ENCODE measurements at regions not wholly inside any gene's neighbourhood (a gene's known extent, or its start where the extent isn't known, plus 50 kb on each side); places are given as distances from the start of the nearest gene placed in this dataset.
"Not testable (repeated sequence)": the region's sequence is repeated elsewhere in the genome, so short reads cannot be mapped to it uniquely, and the experiment has no call there.

DNA sequence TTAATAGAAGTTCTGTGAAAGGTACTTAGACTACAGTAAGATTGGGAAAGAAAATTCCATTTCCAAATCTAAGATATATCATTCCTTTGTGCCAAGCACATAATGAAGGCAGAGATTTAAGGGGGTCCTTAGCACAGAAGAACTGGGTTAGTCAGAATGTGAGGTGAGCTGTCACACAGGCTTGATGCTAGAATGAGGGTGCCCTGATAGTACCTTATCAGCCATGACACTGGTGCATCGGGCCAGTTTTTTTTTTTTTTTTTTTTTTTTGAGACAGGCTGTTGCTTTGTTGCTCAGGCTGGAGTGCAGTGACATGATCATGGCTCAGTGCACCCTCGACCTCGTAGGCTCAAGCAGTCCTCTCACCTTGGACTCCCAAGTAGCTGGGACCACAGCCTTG lies 2169.6 kb upstream of the DEFB115 start:
- WGBS, result no CpG with 5 or more reads among the region's 3 CpGs
- not testable (repeated sequence) for H2AFZ ChIP-seq (ENCODE audit: low read depth, low read length)

DNA sequence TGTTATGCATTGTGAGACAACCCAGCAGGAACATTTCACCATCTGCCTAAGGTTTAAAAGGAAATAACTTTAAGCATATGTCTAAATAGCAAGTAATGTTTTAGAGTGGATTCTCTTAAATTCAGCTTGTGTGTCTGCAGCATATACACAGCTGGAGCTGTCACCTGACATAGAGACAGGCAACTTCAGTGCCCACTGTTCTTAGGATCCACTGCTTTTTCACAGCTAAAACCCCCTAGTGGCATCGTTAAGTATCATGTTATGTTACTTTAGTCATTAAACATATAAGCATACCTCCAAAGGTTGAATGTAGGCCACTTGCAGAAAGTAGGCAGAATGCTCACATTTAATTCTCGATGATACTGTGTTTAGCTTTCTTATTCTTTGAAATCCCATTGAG lies 2169.0 kb upstream of the DEFB115 start:
- not testable (repeated sequence) for H2AFZ ChIP-seq (ENCODE audit: low read depth, low read length); H3K36me3 ChIP-seq (ENCODE audit: control insufficient read depth in 1 of 2, insufficient read depth in 2 of 2, low read depth in 1 of 2, low read length in 2 of 2); H3K23ac ChIP-seq (ENCODE audit: low read length in 2 of 2); H2BK12ac ChIP-seq (ENCODE audit: low read length in 2 of 2); H3K27ac ChIP-seq (ENCODE audit: low read length, poor library complexity, severe bottlenecking); H4K8ac ChIP-seq (ENCODE audit: low read length); H2BK15ac ChIP-seq (ENCODE audit: low read depth, poor library complexity, severe bottlenecking); H3K4ac ChIP-seq (ENCODE audit: low read depth in 1 of 2, low read length in 2 of 2); H3K4me1 ChIP-seq (ENCODE audit: control insufficient read depth, insufficient read depth, low read depth, low read length); H2BK120ac ChIP-seq (ENCODE audit: low read depth, low read length); H3K14ac ChIP-seq (ENCODE audit: low read length in 2 of 2); H2BK5ac ChIP-seq (ENCODE audit: low read depth, low read length, poor library complexity, severe bottlenecking); DNase-seq; H2AK5ac ChIP-seq (ENCODE audit: low read length, severe bottlenecking); H3K4me3 ChIP-seq (ENCODE audit: insufficient read depth in 1 of 2, low read depth in 1 of 2, low read length in 2 of 2); H3K18ac ChIP-seq (ENCODE audit: low read depth in 1 of 2, low read length in 2 of 2); H3K79me1 ChIP-seq (replicated peaks; ENCODE audit: low read length, poor library complexity, severe bottlenecking); H3K27me3 ChIP-seq (ENCODE audit: control insufficient read depth in 1 of 2, insufficient read depth in 1 of 2, low read length in 2 of 2); H3K9ac ChIP-seq (ENCODE audit: low read length); H3K4me2 ChIP-seq (ENCODE audit: low read length, poor library complexity, severe bottlenecking); H4K91ac ChIP-seq (ENCODE audit: low read length)
- H3K9me3 ChIP-seq (ENCODE audit: control insufficient read depth, low read length), result peaks cover 17% of the 10 kb centered on the region
- whole genome bisulfite sequencing, result 73% methylated on average over 1 of the region's 2 CpGs

More for the DNA sequence above, 2169.6 kb upstream of the DEFB115 start:
- H3K9me3 ChIP-seq (ENCODE audit: control insufficient read depth, low read length), result peaks cover 17% of the 10 kb centered on the region
- H3K4ac ChIP-seq (ENCODE audit: low read depth in 1 of 2, low read length in 2 of 2); H3K14ac ChIP-seq (ENCODE audit: low read length in 2 of 2); H4K8ac ChIP-seq (ENCODE audit: low read length); H3K4me1 ChIP-seq (ENCODE audit: control insufficient read depth, insufficient read depth, low read depth, low read length); H2BK15ac ChIP-seq (ENCODE audit: low read depth, poor library complexity, severe bottlenecking); H3K27me3 ChIP-seq (ENCODE audit: control insufficient read depth in 1 of 2, insufficient read depth in 1 of 2, low read length in 2 of 2); H3K4me3 ChIP-seq (ENCODE audit: insufficient read depth in 1 of 2, low read depth in 1 of 2, low read length in 2 of 2); H3K23ac ChIP-seq (ENCODE audit: low read length in 2 of 2); H2BK120ac ChIP-seq (ENCODE audit: low read depth, low read length); DNase-seq; H2AK5ac ChIP-seq (ENCODE audit: low read length, severe bottlenecking); H3K18ac ChIP-seq (ENCODE audit: low read depth in 1 of 2, low read length in 2 of 2); H3K9ac ChIP-seq (ENCODE audit: low read length); H3K79me1 ChIP-seq (replicated peaks; ENCODE audit: low read length, poor library complexity, severe bottlenecking); H2BK5ac ChIP-seq (ENCODE audit: low read depth, low read length, poor library complexity, severe bottlenecking); H3K27ac ChIP-seq (ENCODE audit: low read length, poor library complexity, severe bottlenecking); H4K91ac ChIP-seq (ENCODE audit: low read length); H3K36me3 ChIP-seq (ENCODE audit: control insufficient read depth in 1 of 2, insufficient read depth in 2 of 2, low read depth in 1 of 2, low read length in 2 of 2); H2BK12ac ChIP-seq (ENCODE audit: low read length in 2 of 2); H3K4me2 ChIP-seq (ENCODE audit: low read length, poor library complexity, severe bottlenecking): not testable (repeated sequence)

DNA sequence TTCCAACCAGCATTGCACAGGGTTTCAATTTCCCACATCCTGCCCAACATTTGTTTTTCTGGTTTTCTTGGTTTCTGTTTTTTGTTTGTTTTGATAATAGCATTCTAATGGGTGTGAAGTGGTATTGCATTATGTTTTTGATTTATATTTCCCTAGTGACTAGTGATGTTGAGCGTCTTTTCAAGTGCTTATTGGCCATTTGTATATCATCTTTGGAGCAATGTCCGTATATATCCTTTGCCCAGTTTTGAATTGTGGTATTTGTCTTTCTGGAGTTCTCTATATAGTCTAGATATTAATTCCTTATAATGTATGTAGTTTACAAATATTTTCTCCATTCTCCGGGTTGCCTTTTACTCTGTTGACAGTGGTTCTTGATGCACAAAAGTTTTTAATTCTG lies 2168.1 kb upstream of the DEFB115 start:
- not testable (repeated sequence) for H3K14ac ChIP-seq (ENCODE audit: low read length in 2 of 2); H3K27ac ChIP-seq (ENCODE audit: low read length, poor library complexity, severe bottlenecking); H2AK5ac ChIP-seq (ENCODE audit: low read length, severe bottlenecking); H4K8ac ChIP-seq (ENCODE audit: low read length); H2BK120ac ChIP-seq (ENCODE audit: low read depth, low read length); H2BK12ac ChIP-seq (ENCODE audit: low read length in 2 of 2); H4K91ac ChIP-seq (ENCODE audit: low read length); H3K18ac ChIP-seq (ENCODE audit: low read depth in 1 of 2, low read length in 2 of 2); DNase-seq; H3K23ac ChIP-seq (ENCODE audit: low read length in 2 of 2); H3K4me1 ChIP-seq (ENCODE audit: control insufficient read depth, insufficient read depth, low read depth, low read length); H3K4ac ChIP-seq (ENCODE audit: low read depth in 1 of 2, low read length in 2 of 2); H2BK5ac ChIP-seq (ENCODE audit: low read depth, low read length, poor library complexity, severe bottlenecking); H3K4me2 ChIP-seq (ENCODE audit: low read length, poor library complexity, severe bottlenecking); H2AFZ ChIP-seq (ENCODE audit: low read depth, low read length); H2BK15ac ChIP-seq (ENCODE audit: low read depth, poor library complexity, severe bottlenecking); H3K79me1 ChIP-seq (replicated peaks; ENCODE audit: low read length, poor library complexity, severe bottlenecking); H3K4me3 ChIP-seq (ENCODE audit: insufficient read depth in 1 of 2, low read depth in 1 of 2, low read length in 2 of 2); H3K36me3 ChIP-seq (ENCODE audit: control insufficient read depth in 1 of 2, insufficient read depth in 2 of 2, low read depth in 1 of 2, low read length in 2 of 2); H3K27me3 ChIP-seq (ENCODE audit: control insufficient read depth in 1 of 2, insufficient read depth in 1 of 2, low read length in 2 of 2); H3K9ac ChIP-seq (ENCODE audit: low read length)
- H3K9me3 ChIP-seq (ENCODE audit: control insufficient read depth, low read length), result peaks cover 19% of the 10 kb centered on the region
- WGBS, result 45% methylated on average over 3 of the region's 3 CpGs

GRCh38 chr20:29093958-29094357 lies 2163.5 kb upstream of the DEFB115 start:
- H3K27ac ChIP-seq (ENCODE audit: low read length, poor library complexity, severe bottlenecking); H3K36me3 ChIP-seq (ENCODE audit: control insufficient read depth in 1 of 2, insufficient read depth in 2 of 2, low read depth in 1 of 2, low read length in 2 of 2); H2AFZ ChIP-seq (ENCODE audit: low read depth, low read length); H2BK15ac ChIP-seq (ENCODE audit: low read depth, poor library complexity, severe bottlenecking); H3K23ac ChIP-seq (ENCODE audit: low read length in 2 of 2); H2AK5ac ChIP-seq (ENCODE audit: low read length, severe bottlenecking); H3K27me3 ChIP-seq (ENCODE audit: control insufficient read depth in 1 of 2, insufficient read depth in 1 of 2, low read length in 2 of 2); DNase-seq; H3K79me1 ChIP-seq (replicated peaks; ENCODE audit: low read length, poor library complexity, severe bottlenecking); H3K4ac ChIP-seq (ENCODE audit: low read depth in 1 of 2, low read length in 2 of 2); H4K91ac ChIP-seq (ENCODE audit: low read length); H3K4me1 ChIP-seq (ENCODE audit: control insufficient read depth, insufficient read depth, low read depth, low read length); H3K4me3 ChIP-seq (ENCODE audit: insufficient read depth in 1 of 2, low read depth in 1 of 2, low read length in 2 of 2); H3K4me2 ChIP-seq (ENCODE audit: low read length, poor library complexity, severe bottlenecking); H3K18ac ChIP-seq (ENCODE audit: low read depth in 1 of 2, low read length in 2 of 2); H3K9me3 ChIP-seq (ENCODE audit: control insufficient read depth, low read length); H3K14ac ChIP-seq (ENCODE audit: low read length in 2 of 2); H2BK5ac ChIP-seq (ENCODE audit: low read depth, low read length, poor library complexity, severe bottlenecking); H4K8ac ChIP-seq (ENCODE audit: low read length); H2BK12ac ChIP-seq (ENCODE audit: low read length in 2 of 2); H3K9ac ChIP-seq (ENCODE audit: low read length); H2BK120ac ChIP-seq (ENCODE audit: low read depth, low read length): not testable (repeated sequence)
